Adrenal gland (tissue), 9 donors: ENCODE measurements at regions not wholly inside any gene's neighbourhood (a gene's known extent, or its start where the extent isn't known, plus 50 kb on each side); places are given as distances from the start of the nearest gene placed in this dataset.
"Not testable (repeated sequence)": the region's sequence is repeated elsewhere in the genome, so short reads cannot be mapped to it uniquely, and the experiment has no call there.

Experiments
- DNase-seq, 7 donors: peaks; one replicate each; pipeline ENCODE4 v3.0.0-alpha.2; 2019 to 2020
- H3K27ac ChIP-seq, 5 donors: fragments of 200-600 bp; sonication (generic) in 4 of 5; 1 replicate in 3 of 5; 2 replicates in 2 of 5; pipeline versions ENCODE4 v1.5.1 to v1.8.0; 2016 to 2020; ENCODE audit warnings: mild to moderate bottlenecking in 1 of 5
- H3K27me3 ChIP-seq: fragments of 200-600 bp; 2 replicates; pipeline ENCODE4 v1.8.0; 2021
- H3K36me3 ChIP-seq, 2 donors: fragments of 200-600 bp; replicated peaks in 1 of 2; 1 replicate in 1 of 2; 2 replicates in 1 of 2; pipeline versions ENCODE4 v1.5.1 to v1.8.0; 2018 to 2022
- H3K4me1 ChIP-seq, 2 donors: fragments of 200-600 bp; replicated peaks in 1 of 2; 1 replicate in 1 of 2; 2 replicates in 1 of 2; pipeline versions ENCODE4 v1.5.1 to v1.8.0; 2018 to 2021
- H3K4me3 ChIP-seq, 4 donors: fragments of 200-600 bp; sonication (generic) in 3 of 4; one replicate each; pipeline ENCODE4 v1.5.1; 2016 to 2018
- H3K9me3 ChIP-seq, 3 donors: fragments of 200-600 bp; sonication (generic) in 1 of 3; replicated peaks in 1 of 3; 1 replicate in 2 of 3; 2 replicates in 1 of 3; pipeline versions ENCODE4 v1.5.1 to v1.8.0; 2016 to 2021
- POLR2A ChIP-seq, 2 donors: fragments of 450-650 bp; IDR thresholded peaks; one replicate each; pipeline ENCODE4 v1.6.1; 2017; ENCODE audit warnings: antibody characterized with exemption in 2 of 2, mild to moderate bottlenecking in 2 of 2, moderate library complexity in 1 of 2
- WGBS, 4 donors: extraction: QIAGEN DNeasy Blood & Tissue Kit in 2 of 4; methylation state at CpG; one replicate each; pipeline versions ENCODE4 v1.1.5 to v1.1.7; 2013 to 2017; 5-methylcytosine and 5-hydroxymethylcytosine counted together
- intact Hi-C, 2 donors: fragments of 100-400 bp; cut with DNase I; formaldehyde crosslinking; loops; one replicate each; pipeline versions ENCODE4 v1.14.1 to v1.15.0; 2022 to 2023
- TF ChIP-seq, protein P1 (sequence below), 6 experiments: fragments of 450-650 bp in 4 of 6; fragments of 200-600 bp in 2 of 6; sonication (generic) in 1 of 6; IDR thresholded peaks; 1 replicate in 5 of 6; 2 replicates in 1 of 6; pipeline versions ENCODE4 v1.5.1 to v1.8.0; 2016 to 2021; ENCODE audit warnings: antibody characterized with exemption in 6 of 6, mild to moderate bottlenecking in 2 of 6, moderate library complexity in 1 of 6
- donor health status: healthy with polysubstance abuse.
- donor health status: Bipolar disorder and iron deficiency.
- donor health status: DM: yes; HTN: yes; CAD: no.
- donor health status: DM: no; HTN: no; CAD: no.
- donor health status: DM: no; HTN: no; CAD: no.

- H3K9me3 ChIP-seq, result no peaks in the 10 kb centered on the region
- H3K27me3 ChIP-seq, result no peaks in the 10 kb centered on the region
- no peaks in the 10 kb centered on the region for H3K36me3 ChIP-seq
- H3K27ac ChIP-seq, result no peak overlapping the region
- WGBS, 4 donors, result 71 to 81% (median 75%) methylated on average over 12 to 17 of the region's 17 CpGs
- no peaks in the 10 kb centered on the region for H3K4me1 ChIP-seq
- DNase-seq, result peak in 2 of 7 donors; percentile 7 to 76
- intact Hi-C loops, result no loop called here
- no peak overlapping the region for H3K4me3 ChIP-seq
- TF ChIP-seq, protein P1, sequence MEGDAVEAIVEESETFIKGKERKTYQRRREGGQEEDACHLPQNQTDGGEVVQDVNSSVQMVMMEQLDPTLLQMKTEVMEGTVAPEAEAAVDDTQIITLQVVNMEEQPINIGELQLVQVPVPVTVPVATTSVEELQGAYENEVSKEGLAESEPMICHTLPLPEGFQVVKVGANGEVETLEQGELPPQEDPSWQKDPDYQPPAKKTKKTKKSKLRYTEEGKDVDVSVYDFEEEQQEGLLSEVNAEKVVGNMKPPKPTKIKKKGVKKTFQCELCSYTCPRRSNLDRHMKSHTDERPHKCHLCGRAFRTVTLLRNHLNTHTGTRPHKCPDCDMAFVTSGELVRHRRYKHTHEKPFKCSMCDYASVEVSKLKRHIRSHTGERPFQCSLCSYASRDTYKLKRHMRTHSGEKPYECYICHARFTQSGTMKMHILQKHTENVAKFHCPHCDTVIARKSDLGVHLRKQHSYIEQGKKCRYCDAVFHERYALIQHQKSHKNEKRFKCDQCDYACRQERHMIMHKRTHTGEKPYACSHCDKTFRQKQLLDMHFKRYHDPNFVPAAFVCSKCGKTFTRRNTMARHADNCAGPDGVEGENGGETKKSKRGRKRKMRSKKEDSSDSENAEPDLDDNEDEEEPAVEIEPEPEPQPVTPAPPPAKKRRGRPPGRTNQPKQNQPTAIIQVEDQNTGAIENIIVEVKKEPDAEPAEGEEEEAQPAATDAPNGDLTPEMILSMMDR (IDR thresholded peaks at IDR 0.05), result no peak
- TF ChIP-seq POLR2A (IDR thresholded peaks at IDR 0.05), result no peak
Measured at GRCh38 chr16:29139261-29139802, 154.5 kb downstream of the LAT start.

DNA sequence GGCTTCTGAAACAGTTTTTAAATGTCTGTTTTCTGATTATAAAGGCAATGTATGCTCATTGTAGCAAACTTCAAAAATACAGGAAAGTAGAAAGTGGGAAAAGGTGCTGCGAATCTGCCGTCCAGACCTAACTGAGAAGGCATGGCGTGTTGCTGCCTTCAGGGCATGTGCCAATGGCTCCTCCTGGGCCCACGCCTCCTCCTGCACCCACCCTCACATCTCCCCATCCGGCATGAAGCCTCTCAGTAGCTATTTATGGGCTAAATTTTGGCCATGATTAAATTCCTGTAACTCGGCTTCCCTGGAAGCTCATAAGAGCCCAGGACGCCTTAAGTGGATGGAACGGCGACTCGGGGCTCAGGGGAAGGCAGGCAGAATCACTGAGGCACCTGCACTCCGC, 153.8 kb downstream of the LAT start:
- H3K27ac ChIP-seq, H3K9me3 ChIP-seq, DNase-seq, H3K27me3 ChIP-seq, H3K4me3 ChIP-seq, H3K4me1 ChIP-seq, H3K36me3 ChIP-seq, intact Hi-C loops: not testable (repeated sequence)
- WGBS, 4 donors, result 76 to 92% (median 79%) methylated on average over 9 to 11 of the region's 11 CpGs

DNA sequence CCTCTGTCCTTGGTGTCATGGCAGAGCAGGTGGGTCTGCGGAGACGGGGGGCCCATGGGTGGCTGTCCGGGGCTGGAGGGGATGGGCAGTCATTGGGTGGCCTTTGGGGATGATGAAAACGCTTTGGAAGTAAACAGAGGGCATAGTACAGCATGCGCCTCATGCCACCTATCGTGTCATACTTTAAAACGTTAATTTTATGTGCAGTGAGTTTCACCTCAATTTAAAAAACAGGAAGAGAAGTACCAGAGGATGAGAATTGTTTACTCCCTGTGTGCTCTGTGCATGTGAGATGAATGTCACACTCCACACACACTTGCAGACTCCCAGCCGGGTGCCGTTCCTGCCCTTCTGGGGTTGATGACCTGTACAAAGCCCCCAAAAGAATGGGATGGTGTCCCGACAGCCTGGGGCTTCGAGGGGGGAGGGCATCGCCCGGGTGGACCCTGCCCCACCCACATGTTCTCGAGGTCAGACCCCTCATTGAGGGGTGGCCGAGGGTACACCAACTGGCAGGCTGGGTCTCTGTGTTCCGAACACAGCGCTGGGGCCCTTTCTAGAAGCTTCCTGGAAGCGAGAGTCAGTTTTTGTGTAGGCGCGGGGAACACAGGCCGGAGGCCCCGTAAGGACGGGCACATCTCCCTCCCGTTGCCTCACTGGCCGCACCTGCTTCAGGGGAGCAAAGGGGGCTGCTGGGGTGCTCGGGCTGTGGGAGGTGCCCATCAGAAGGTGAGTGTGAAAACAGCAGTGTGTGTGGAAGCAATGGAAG, 153.2 kb downstream of the LAT start:
- H3K27ac ChIP-seq, intact Hi-C loops, H3K9me3 ChIP-seq, H3K27me3 ChIP-seq, DNase-seq, H3K36me3 ChIP-seq, H3K4me1 ChIP-seq, H3K4me3 ChIP-seq: not testable (repeated sequence)
- 86 to 93% (median 90%) methylated on average over 15 to 26 of the region's 26 CpGs for WGBS, 4 donors

- H3K27ac ChIP-seq, H3K4me1 ChIP-seq, H3K4me3 ChIP-seq, DNase-seq, H3K9me3 ChIP-seq, H3K36me3 ChIP-seq, H3K27me3 ChIP-seq, intact Hi-C loops: not testable (repeated sequence)
- WGBS, 4 donors, result 84 to 92% (median 89%) methylated on average over 7 of the region's 7 CpGs
Measured at GRCh38 chr16:29137461-29137860, 152.6 kb downstream of the LAT start.

DNA sequence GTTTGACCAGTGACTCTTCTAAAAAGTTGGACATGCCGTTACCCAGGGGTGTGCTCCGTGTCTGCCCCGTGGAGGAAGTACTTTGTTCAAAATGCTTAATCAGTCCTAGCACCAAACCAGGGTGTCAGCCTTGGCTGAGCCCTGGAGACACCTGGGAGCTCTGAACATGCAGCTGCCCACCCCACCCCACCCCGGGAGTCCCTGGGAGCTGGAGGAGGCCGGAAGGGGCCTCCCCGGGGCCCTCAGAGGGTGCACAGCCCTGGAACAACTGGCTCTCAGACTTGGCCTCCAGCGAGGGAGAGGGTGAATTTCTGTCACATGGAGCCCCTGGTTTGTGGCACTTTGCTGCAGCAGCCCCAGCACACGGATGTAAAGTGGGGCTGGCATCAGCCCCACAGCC, 152.1 kb downstream of the LAT start:
- H3K4me1 ChIP-seq, H3K27ac ChIP-seq, H3K36me3 ChIP-seq, DNase-seq, intact Hi-C loops, H3K27me3 ChIP-seq, H3K9me3 ChIP-seq, H3K4me3 ChIP-seq: not testable (repeated sequence)
- 76 to 87% (median 85%) methylated on average over 4 to 8 of the region's 8 CpGs for WGBS, 4 donors

DNA sequence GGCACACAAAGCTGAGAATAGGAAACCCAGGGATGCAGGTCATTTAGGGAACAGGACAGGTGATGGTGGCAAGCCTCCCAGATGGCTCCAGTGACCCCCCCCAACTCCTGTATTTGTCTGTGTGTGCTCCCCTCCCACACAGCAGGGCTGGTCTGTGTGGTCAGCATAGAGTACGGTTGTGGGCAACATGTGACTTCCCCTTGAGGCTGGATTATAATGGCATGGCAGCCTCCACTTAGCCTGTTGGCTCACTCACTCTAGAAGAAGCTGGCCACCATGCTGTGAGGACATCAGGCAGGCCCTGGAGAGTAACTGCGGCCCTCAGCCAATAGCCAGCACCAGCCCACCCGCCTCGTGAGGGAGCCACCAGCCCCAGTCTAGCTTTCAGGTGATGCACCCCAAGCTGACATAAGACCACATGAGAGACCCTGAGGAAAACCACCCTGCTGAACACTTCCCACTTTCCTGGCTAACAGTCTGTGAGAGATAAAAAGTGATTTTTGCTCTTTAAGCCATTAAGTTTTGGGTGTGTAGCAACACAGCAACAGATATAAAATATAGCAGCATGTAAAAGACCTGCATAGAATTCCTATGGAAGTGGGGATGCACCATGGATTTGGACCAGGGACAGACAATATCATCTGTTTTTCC, 151.3 kb downstream of the LAT start:
- DNase-seq, H3K4me3 ChIP-seq, intact Hi-C loops, H3K4me1 ChIP-seq, H3K27me3 ChIP-seq, H3K36me3 ChIP-seq, H3K27ac ChIP-seq, H3K9me3 ChIP-seq: not testable (repeated sequence)
- WGBS, 4 donors, result 95 to 100% (median 97%) methylated on average over 3 to 4 of the region's 4 CpGs

DNA sequence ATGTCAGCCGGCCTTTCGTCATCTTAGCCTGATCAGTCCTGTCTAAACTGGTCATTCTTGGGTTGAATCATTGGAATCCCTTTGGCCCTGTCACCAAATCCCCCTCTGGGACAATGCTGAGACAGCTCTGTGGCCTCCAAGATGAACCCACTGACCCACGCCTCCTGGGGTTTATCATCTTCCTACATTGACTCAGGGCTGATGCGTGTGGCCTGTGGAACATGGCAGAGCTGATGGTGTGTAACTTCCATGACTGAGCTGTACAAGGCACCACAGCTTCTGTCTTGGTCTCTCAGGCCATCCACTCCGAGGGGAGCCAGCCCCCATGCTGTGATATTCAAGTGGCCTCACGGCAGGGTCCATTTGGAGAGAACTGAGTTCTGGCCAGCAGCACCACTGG, 150.2 kb downstream of the LAT start:
- WGBS, 4 donors, result 98 to 100% (median 99%) methylated on average over 3 to 6 of the region's 6 CpGs
- not testable (repeated sequence) for DNase-seq, H3K9me3 ChIP-seq

GRCh38 chr16:29133681-29134430, 149.0 kb downstream of the LAT start:
- not testable (repeated sequence) for H3K27ac ChIP-seq
- WGBS, 4 donors, result 83 to 95% (median 90%) methylated on average over 20 to 25 of the region's 25 CpGs

More for the DNA sequence above, 150.2 kb downstream of the LAT start:
- H3K4me3 ChIP-seq, H3K27ac ChIP-seq, H3K4me1 ChIP-seq, intact Hi-C loops, H3K36me3 ChIP-seq, H3K27me3 ChIP-seq: not testable (repeated sequence)

DNA sequence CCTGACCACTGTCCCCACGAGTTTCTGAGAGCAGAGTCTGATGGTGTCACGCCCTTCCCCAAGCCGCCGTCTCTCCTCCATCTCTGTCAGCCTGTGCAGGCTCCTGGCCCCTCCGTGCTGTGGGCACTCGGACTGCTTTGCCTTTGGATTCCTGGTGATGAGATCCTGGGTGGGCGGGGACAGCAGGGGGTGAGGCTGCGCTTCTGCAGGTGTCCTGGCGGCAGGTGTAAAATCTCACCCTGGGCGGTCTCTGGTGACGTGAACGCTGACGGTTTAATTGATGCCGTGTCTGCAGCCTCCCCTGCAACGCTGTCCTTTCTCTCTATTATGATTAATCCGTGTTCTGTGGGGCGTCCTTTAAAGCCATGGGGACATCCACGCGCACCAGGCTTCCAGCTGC, 148.0 kb downstream of the LAT start:
- H3K36me3 ChIP-seq, H3K4me1 ChIP-seq, H3K4me3 ChIP-seq, intact Hi-C loops, H3K27ac ChIP-seq, H3K9me3 ChIP-seq, H3K27me3 ChIP-seq: not testable (repeated sequence)
- peak in 2 of 7 donors; percentile 5 to 76 for DNase-seq
- WGBS, 4 donors, result 90 to 100% (median 95%) methylated on average over 1 to 14 of the region's 19 CpGs; no CpG with 5 or more reads in 1 of the 4 donors

More at GRCh38 chr16:29133681-29134430, 149.0 kb downstream of the LAT start:
- DNase-seq, result peak in 1 of 7 donors; percentile 13
- H3K27me3 ChIP-seq, H3K4me3 ChIP-seq, H3K4me1 ChIP-seq, H3K9me3 ChIP-seq, intact Hi-C loops, H3K36me3 ChIP-seq: not testable (repeated sequence)
